Esophagus squamous epithelium (tissue), 5 donors: ENCODE measurements at regions not wholly inside any gene's neighbourhood (a gene's known extent, or its start where the extent isn't known, plus 50 kb on each side); places are given as distances from the start of the nearest gene placed in this dataset.

ENCODE experiments used
- DNase-seq: peaks from one replicate; lab custom pipeline; 2025; lab: John Stamatoyannopoulos, UW
- H3K27ac ChIP-seq, 4 donors: fragments of 200-600 bp; sonication (generic); one replicate each; pipeline ENCODE4 v1.5.1; 2016 to 2019; ENCODE audit warnings: mild to moderate bottlenecking in 1 of 4
- H3K27me3 ChIP-seq, 4 donors: fragments of 200-600 bp; sonication (generic); 1 replicate in 3 of 4; 2 replicates in 1 of 4; pipeline versions ENCODE4 v1.5.1 to v1.6.0; 2017 to 2021; ENCODE audit warnings: antibody characterized with exemption in 1 of 4
- H3K36me3 ChIP-seq, 3 donors: fragments of 200-600 bp; sonication (generic); one replicate each; pipeline ENCODE4 v1.5.1; 2016 to 2019
- H3K4me1 ChIP-seq, 3 donors: fragments of 200-600 bp; sonication (generic); one replicate each; pipeline ENCODE4 v1.5.1; 2017 to 2019
- H3K4me3 ChIP-seq, 4 donors: fragments of 200-600 bp; sonication (generic); 1 replicate in 3 of 4; 2 replicates in 1 of 4; pipeline ENCODE4 v1.5.1; 2016 to 2019; ENCODE audit warnings: mild to moderate bottlenecking in 2 of 4, moderate library complexity in 1 of 4
- H3K9me3 ChIP-seq, 3 donors: fragments of 200-600 bp; sonication (generic); one replicate each; pipeline ENCODE4 v1.5.1; 2016 to 2019
- POLR2A ChIP-seq, 4 donors: fragments of 450-650 bp; IDR thresholded peaks; one replicate each; pipeline ENCODE4 v1.6.1; 2017; ENCODE audit warnings: antibody characterized with exemption in 4 of 4, mild to moderate bottlenecking in 4 of 4, moderate library complexity in 3 of 4
- WGBS, 2 donors: methylation state at CpG; one replicate each; pipeline ENCODE4 v1.1.5; 2018; 5-methylcytosine and 5-hydroxymethylcytosine counted together
- intact Hi-C: fragments of 100-400 bp; cut with DNase I; formaldehyde crosslinking; loops from one replicate; pipeline ENCODE4 v1.15.0; 2022
- TF ChIP-seq, protein P1 (sequence below), 6 experiments: fragments of 450-650 bp in 4 of 6; fragments of 200-600 bp in 2 of 6; sonication (generic) in 2 of 6; IDR thresholded peaks; one replicate each; pipeline ENCODE4 v1.5.1; 2016 to 2019; ENCODE audit warnings: antibody characterized with exemption in 6 of 6, mild to moderate bottlenecking in 4 of 6, moderate library complexity in 4 of 6
- donor health status: DM: yes; HTN: yes; CAD: no.

- Histone ChIP-seq H3K4me3 (no peak overlapping the region), H3K27me3 (peaks cover 0 to 6% (median 0%) of the 10 kb centered on the region in 4 donors), H3K4me1 (no peaks in the 10 kb centered on the region), H3K27ac (no peak overlapping the region), H3K9me3 (no peaks in the 10 kb centered on the region), H3K36me3 (no peaks in the 10 kb centered on the region)
- intact Hi-C loops: no loop called here
- DNase-seq: no peak
- TF ChIP-seq, protein P1, sequence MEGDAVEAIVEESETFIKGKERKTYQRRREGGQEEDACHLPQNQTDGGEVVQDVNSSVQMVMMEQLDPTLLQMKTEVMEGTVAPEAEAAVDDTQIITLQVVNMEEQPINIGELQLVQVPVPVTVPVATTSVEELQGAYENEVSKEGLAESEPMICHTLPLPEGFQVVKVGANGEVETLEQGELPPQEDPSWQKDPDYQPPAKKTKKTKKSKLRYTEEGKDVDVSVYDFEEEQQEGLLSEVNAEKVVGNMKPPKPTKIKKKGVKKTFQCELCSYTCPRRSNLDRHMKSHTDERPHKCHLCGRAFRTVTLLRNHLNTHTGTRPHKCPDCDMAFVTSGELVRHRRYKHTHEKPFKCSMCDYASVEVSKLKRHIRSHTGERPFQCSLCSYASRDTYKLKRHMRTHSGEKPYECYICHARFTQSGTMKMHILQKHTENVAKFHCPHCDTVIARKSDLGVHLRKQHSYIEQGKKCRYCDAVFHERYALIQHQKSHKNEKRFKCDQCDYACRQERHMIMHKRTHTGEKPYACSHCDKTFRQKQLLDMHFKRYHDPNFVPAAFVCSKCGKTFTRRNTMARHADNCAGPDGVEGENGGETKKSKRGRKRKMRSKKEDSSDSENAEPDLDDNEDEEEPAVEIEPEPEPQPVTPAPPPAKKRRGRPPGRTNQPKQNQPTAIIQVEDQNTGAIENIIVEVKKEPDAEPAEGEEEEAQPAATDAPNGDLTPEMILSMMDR (IDR thresholded peaks at IDR 0.05): no peak
- TF ChIP-seq POLR2A (IDR thresholded peaks at IDR 0.05): no peak
These were observed 77.1 kb downstream of the ZNF281 start for GRCh38 chr1:200332716-200333115.

GRCh38 chr1:200330741-200331428 lies 79.0 kb downstream of the ZNF281 start:
- DNase-seq: no peak
- H3K36me3 ChIP-seq: no peaks in the 10 kb centered on the region
- peaks cover 0 to 6% (median 0%) of the 10 kb centered on the region in 4 donors for H3K27me3 ChIP-seq
- no peaks in the 10 kb centered on the region for H3K9me3 ChIP-seq
- TF ChIP-seq, protein P1 (IDR thresholded peaks at IDR 0.05): no peak
- TF ChIP-seq POLR2A (IDR thresholded peaks at IDR 0.05): no peak
- H3K4me1 ChIP-seq: no peaks in the 10 kb centered on the region
- 71 to 72% methylated on average over 12 of the region's 15 CpGs for WGBS, 2 donors
- H3K27ac ChIP-seq: no peak overlapping the region
- H3K4me3 ChIP-seq: no peak overlapping the region
- intact Hi-C loops: no loop called here

DNA sequence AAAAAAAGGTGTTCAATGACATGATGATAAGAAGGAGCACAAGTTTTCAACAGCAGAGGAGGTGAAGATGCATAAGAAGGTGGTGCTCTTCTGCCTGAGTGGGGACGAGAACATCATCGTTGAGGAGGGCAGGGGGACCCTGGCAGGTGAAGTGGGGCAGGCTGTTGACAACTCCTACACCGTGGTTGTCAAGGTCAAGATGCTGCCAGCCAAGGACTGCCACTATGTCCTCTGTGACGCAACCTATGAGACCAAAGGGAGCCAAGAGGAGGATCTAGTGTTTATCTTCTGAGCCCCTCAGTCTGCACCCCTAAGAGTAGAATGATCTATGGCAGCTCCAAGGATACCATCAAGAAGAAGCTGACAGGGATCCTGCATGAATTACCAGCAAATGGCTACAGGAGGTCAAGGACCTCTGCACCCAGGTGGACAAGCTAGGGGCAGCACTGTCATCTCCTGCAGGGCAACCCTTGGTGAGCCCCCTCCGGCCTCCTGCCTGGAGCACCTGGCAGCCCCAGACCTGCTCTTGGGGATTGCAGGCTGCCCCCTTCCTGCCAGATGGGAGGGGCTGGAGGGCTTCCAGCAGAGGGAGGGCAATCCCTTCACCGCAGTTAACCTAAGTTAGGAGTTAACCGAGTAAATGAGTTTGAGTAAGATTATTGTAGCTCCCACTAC lies 80.5 kb downstream of the ZNF281 start:
- WGBS, 2 donors: 83 to 94% methylated on average over 4 to 5 of the region's 7 CpGs
- intact Hi-C loops: no loop called here
- no peaks in the 10 kb centered on the region for H3K9me3 ChIP-seq
- H3K4me1 ChIP-seq: no peaks in the 10 kb centered on the region
- no peaks in the 10 kb centered on the region for H3K36me3 ChIP-seq
- no peak for TF ChIP-seq POLR2A (IDR thresholded peaks at IDR 0.05)
- TF ChIP-seq, protein P1 (IDR thresholded peaks at IDR 0.05): no peak
- DNase-seq: no peak
- H3K4me3 ChIP-seq: no peak overlapping the region
- peaks cover 0 to 6% (median 0%) of the 10 kb centered on the region in 4 donors for H3K27me3 ChIP-seq
- no peak overlapping the region for H3K27ac ChIP-seq

- H3K4me3 ChIP-seq: no peak overlapping the region
- intact Hi-C loops: no loop called here
- 72 to 84% methylated on average over 2 of the region's 2 CpGs for WGBS, 2 donors
- TF ChIP-seq, protein P1 (IDR thresholded peaks at IDR 0.05): no peak
- no peak for TF ChIP-seq POLR2A (IDR thresholded peaks at IDR 0.05)
- no peaks in the 10 kb centered on the region for H3K9me3 ChIP-seq
- no peak for DNase-seq
- H3K27ac ChIP-seq: no peak overlapping the region
- H3K4me1 ChIP-seq: no peaks in the 10 kb centered on the region
- H3K36me3 ChIP-seq: no peaks in the 10 kb centered on the region
- peaks cover 0 to 6% (median 0%) of the 10 kb centered on the region in 4 donors for H3K27me3 ChIP-seq
These were observed 81.5 kb downstream of the ZNF281 start for GRCh38 chr1:200328379-200328778.

DNA sequence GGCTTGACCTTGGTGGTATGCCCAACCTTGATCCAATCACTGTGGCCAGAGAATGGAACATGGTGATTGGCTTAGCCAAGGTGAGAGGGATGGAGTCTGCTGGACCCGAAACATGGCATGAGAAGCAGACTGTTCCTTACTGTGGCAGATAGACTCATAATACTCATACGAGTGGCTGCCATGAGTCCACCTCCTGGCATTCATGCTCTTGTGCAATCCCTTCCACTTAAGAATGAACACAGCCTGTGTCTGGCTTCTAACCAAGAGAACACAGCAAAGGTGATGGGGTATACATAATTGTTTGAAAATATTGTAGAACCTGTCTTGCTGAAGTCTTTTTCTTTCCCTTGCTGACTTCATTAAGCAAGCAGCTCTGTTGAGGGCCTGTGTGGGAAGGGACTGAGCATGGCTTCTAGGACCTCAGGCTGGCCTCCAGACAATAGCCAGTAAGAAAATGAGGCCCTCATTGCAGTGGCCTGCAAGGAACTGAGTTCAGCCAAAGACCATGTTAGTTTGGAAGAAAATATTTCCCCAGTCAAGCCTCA lies 85.9 kb downstream of the ZNF281 start:
- Histone ChIP-seq H3K27me3 (peaks cover 0 to 6% (median 0%) of the 10 kb centered on the region in 4 donors), H3K36me3 (no peaks in the 10 kb centered on the region), H3K4me3 (no peak overlapping the region), H3K4me1 (peaks cover 0 to 7% (median 0%) of the 10 kb centered on the region in 3 donors), H3K9me3 (no peaks in the 10 kb centered on the region), H3K27ac (no peak overlapping the region)
- TF ChIP-seq POLR2A (IDR thresholded peaks at IDR 0.05): no peak
- TF ChIP-seq, protein P1 (IDR thresholded peaks at IDR 0.05): no peak
- 62 to 69% methylated on average over 2 of the region's 2 CpGs for WGBS, 2 donors
- DNase-seq: no peak
- intact Hi-C loops: no loop called here
